ENCODE measurements at regions not wholly inside any gene's neighbourhood (a gene's known extent, or its start where the extent isn't known, plus 50 kb on each side); places are given as distances from the start of the nearest gene placed in this dataset.

DNA sequence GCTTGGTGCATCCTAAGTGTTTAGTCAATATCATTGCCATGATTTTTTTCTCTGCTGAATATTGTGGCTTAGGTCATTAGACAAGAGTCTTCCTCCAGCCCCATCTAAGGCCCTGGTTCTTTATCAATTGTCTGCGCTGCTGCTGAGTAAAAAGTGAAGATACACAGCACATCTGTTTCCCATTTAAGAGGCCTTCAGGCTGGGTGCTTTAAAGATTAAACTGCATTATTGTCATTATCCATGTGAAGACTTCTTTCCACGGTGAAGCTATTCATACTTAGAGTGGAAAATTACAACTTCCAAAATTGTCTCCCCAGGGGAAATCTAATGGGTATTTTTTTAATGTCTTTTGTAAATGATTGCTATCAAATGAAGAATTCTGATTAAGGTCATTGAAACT lies 719.8 kb upstream of the LRRC4C start:
- no peak for DNase-seq (ENCODE audit: low read depth in 2 of 2)

DNA sequence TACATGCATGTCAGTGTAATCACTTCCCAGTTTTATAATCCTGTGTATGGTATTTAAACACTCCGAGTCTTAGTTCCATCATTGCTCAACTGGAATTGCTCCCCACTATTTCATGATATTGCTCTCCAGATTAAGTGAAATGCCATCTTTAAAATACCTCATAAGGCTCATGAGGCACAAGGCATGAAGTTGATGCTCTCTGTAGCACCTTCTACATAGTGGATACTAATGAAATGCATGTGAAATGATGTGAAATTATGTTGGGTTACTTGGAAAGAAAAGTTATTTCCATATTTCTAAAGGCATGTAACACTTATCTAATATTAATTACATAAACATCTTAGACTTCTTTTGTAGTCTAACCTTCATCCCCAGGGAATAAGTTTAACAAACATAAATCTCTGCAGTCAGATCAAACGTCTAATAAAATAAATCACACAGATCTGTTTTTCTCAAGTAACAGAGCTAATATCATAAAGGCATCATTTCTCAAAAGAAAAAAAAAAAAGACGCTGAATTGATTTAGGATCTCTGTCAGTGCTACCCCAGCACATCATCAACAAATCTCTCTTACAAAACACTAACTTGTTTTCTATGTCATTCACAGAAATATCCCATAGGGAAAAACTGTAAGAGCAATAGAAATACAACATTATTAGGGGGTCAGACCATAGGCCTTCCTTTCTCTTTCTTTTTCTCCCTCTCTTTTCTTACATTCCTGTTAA lies 736.0 kb upstream of the LRRC4C start:
- DNase-seq (ENCODE audit: low read depth in 2 of 2) = no peak

DNA sequence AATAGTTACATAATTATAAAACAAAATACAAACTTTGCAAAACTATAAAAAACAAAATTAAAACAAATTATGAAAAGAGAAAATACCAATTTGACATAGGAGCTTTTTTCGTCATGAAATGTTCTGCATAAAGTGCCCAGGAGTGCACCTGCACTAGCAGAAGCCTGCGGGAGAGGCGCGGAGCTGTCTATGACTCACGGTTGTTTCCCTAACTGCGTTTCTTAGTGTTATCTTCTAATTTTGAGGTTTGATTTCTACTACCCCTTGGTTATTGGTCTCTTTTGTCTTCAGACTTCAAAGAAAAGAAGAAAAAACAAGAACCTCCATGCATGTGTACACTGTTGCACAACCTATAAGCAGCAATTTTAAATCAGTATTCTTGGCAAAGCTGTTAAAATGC lies 740.9 kb upstream of the LRRC4C start:
- no peak for DNase-seq (ENCODE audit: low read depth in 2 of 2)

DNA sequence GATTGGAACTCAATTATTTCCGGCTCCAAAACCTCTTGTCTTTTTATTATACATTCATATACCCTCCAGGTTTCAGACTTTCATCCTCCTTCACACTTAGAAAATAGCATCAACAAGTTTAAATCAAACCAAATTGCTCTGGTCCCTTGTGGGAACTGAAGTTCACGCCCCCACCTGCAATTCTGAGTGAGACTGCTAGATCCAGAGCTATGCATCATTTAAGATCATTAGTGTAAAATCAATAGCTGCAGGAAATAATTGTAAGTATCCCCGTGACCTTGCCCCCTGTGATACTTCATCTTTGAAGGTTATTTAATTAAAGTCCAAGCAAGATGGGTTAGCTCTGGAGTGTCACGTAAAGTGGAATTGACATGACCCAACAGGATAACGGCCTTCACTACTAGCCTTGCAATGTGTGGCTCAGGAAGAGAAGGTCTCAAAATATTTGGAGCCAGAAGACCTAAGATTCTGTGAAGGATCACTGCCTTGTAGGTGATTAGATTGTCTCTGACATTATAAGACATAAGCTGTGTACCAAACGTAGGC lies 742.2 kb upstream of the LRRC4C start:
- DNase-seq (ENCODE audit: low read depth in 2 of 2) = no peak

DNA sequence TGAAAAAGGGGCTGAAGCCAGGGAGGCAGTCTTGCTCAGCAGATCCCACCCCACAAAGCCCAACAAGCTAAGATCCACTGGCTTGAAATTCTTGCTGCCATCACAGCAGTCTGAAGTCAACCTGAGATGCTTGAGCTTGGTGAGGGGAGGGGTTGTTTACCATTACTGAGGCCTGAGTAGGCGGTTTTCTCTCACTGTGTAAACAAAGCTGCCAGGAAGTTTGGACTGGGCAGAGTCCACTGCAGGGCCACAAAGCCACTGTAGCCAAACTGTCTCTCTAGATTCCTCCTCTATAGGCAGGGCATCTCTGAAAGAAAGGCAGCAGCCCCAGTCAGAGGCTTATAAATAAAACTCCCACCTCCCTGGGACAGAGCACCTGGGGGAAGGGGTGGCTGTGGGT lies 746.1 kb upstream of the LRRC4C start:
- DNase-seq (ENCODE audit: low read depth in 2 of 2) = no peak

- DNase-seq (ENCODE audit: low read depth in 2 of 2) = no peak
These were observed 766.2 kb upstream of the LRRC4C start for GRCh38 chr11:42225664-42226063.

DNA sequence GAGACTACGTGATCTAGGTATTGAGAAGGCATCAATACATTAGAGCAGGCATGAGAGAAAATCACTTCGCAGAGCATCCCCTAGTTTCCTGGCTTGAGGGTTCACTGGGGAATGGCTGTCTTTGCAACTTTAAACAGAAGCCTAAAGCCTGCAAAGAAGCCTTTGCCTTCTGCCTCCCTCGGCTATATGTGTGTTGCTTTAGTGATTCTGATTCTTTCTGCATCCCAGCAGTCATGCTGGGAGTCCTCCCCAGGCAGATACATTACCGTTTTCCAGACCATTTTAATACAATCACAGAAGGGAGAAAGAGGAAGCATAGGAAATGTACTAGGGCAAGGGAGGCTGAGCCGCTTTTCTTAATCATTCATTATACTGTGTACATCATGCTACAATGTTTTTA lies 773.2 kb upstream of the LRRC4C start:
- no peak for DNase-seq (ENCODE audit: low read depth in 2 of 2)

DNA sequence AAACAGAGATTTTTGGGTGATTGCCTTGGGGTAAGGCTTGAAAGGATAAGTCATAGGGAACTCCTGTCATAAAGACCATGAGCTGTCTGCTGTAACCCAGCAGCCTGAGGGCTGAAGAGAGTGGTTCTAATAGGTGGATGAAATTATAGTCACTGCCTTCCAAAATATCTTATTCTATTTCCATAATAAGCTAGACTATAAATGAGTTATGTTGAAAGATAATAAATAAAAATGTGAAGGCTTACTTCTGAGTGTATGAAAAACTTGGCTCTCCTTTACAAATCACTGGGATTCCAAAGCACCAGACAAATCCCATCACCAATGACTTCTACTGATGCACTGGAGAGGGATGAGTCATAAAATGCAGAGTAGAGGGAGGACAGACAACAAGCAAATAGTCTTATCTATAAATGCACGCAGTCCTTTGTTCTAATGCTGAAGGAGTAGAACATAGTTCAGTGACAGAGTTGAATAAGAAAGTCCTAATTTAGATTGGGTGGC lies 775.0 kb upstream of the LRRC4C start:
- DNase-seq (ENCODE audit: low read depth in 2 of 2) = peak; percentile 62 to 65

GRCh38 chr11:42237701-42238235 lies 778.3 kb upstream of the LRRC4C start:
- DNase-seq (ENCODE audit: low read depth in 2 of 2) = peak; percentile 69 to 76

DNA sequence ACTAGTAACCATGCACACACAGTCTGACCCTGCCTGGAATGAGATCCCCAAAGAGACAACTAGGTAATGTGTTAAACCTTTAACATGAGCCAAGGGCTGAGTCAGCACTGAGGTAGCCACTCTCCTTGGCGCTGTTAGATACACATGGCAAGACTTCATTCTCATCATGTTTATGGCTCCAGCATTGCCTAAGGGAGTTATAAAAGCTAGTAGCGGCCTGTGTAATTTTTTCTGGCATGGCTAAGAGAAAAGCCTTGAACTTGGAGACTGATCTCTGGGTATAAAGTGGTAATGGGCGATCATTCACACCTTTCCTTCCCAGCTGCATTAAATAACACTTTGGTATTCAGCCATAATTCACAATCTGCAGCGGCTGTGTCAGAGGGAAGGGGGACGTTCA lies 779.7 kb upstream of the LRRC4C start:
- peak; percentile 75 to 78 for DNase-seq (ENCODE audit: low read depth in 2 of 2)

DNA sequence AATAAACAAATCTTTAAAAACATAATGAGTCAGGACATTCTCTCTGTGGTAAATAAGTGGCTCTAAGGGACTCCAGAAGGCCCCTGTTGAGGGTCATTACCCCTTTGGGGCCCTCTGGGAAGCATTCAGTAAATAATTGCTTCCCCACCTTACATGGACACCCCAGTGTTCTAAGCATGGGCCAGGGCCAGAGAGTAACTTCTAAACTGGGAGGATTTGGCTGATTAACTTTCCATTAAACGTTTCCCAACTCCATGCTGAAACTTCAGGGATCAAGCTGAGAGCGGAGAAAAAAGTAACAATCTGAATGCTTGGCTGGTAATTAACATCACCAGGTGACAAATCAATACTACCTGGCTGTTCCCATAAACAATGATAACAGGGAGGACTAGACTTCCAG lies 783.9 kb upstream of the LRRC4C start:
- DNase-seq (ENCODE audit: low read depth in 2 of 2) = no peak

DNA sequence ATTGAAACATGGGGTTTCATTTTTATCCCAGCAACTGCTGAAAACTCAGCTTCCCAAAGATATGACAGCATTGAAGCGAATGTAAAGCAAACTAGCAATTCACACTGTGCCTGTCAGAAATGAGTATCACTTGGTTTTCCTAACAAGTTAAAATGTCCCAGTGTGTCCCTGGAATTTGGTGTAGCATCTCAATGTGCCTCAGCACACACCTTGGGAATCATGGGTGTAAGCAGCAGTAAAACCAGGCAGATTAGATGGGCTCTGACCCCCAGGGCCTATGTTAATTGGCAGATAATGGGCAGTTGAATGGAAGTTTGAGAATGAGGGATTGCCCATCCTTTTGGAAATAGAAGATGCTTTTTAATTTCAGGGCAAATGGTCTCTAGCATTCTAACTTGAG lies 784.9 kb upstream of the LRRC4C start:
- DNase-seq (ENCODE audit: low read depth in 2 of 2) = no peak

GRCh38 chr11:42249401-42249800 lies 789.9 kb upstream of the LRRC4C start:
- no peak for DNase-seq (ENCODE audit: low read depth in 2 of 2)

GRCh38 chr11:42249956-42250355 lies 790.5 kb upstream of the LRRC4C start:
- no peak for DNase-seq (ENCODE audit: low read depth in 2 of 2)

GRCh38 chr11:42251984-42252383 lies 792.5 kb upstream of the LRRC4C start:
- DNase-seq (ENCODE audit: low read depth in 2 of 2) = no peak

DNA sequence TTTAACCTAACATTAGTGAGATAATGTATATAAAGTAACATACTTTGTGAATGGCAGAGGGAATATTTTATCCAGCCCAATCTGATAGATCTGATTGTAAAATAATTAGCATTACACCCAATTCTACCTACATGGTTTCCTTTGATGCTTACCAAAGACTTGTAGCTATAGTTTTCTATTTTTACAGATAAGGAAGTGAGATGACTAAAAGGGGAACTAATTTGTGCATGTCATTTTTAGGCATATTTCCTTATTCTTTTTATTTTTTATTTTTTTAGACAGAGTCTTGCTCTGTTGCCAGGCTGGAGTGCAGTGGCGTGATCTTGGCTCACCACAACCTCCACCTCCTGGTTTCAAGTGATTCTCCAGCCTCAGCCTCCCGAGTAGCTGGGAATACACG lies 793.7 kb upstream of the LRRC4C start:
- no peak for DNase-seq (ENCODE audit: low read depth in 2 of 2)

GRCh38 chr11:42255906-42256305 lies 796.5 kb upstream of the LRRC4C start:
- no peak for DNase-seq (ENCODE audit: low read depth in 2 of 2)

DNA sequence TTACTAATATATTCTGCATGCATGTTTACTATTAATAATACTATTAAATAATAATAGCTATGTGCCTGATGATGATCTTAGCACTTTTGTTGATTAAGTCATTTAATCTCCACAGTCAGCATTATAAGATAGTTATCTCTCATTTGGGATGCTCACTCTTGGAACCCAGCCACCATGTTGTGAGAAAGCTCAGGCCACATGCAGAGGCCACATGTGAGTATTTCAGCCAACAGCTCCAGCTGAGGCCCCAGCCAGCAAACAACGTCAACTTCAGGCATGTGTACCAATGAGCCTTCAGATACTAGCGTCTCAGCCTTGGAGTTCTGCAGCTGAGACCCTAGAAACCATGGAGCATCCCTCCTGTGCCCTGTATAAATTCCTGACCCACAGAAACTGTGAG lies 798.1 kb upstream of the LRRC4C start:
- DNase-seq (ENCODE audit: low read depth in 2 of 2) = no peak

GRCh38 chr11:42265072-42265471 lies 805.6 kb upstream of the LRRC4C start:
- DNase-seq (ENCODE audit: low read depth in 2 of 2) = no peak

DNA sequence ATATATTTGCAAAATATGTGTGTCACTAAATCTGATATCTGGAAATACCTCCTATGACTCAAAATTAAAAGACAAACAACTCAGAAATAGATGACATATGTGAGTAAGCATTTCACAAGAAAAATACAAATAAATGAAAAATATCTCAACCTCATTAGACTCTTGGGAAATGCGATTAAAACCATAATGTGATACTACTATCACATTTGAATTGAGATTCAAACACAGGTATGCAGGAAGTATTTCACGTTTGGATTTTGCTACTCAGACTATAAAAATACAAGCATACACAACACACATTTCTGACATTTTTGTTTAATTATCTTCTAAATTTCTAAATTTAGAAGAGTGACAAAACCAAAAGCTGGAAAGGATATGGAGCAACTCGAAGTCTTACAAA lies 811.9 kb upstream of the LRRC4C start:
- no peak for DNase-seq (ENCODE audit: low read depth in 2 of 2)

DNA sequence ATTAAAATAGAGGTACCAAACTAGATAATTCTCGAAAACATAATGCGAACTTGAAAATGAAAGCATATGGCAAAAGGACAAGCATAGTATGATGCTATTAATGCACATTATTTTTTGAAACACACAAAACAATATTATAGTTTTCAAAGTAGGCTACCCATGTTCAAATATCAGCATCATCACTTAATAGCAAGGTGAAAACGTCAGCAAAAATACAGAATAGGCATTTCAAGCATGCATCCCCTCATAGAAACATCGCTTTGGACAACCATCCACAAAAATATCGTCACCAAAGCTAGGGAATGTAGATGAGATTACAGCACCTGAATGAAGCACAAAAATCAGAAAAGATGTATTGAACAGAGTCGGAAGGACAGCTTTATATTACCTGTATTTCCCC lies 814.5 kb upstream of the LRRC4C start:
- DNase-seq (ENCODE audit: low read depth in 2 of 2) = no peak

DNA sequence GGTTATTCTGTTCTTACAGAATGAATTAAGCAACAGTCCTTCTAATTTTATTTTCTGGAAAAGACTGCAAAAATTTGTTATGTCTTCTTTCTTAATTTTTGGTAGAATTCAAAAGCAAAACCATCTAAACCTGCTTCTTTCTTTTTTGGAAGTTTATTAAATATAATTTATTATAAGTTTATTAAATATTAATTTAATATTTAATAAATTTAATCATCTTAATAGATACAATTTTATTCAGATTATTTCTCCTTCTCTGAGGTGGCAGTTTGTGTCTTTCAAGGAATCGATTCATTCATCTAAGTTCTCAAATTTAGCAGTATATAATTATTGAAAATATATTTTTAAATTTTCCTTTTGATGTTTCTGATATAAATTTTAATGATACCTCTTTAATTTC lies 837.5 kb upstream of the LRRC4C start:
- no peak for DNase-seq (ENCODE audit: low read depth in 2 of 2)

GRCh38 chr11:42299780-42300179 lies 840.3 kb upstream of the LRRC4C start:
- no peak for DNase-seq (ENCODE audit: low read depth in 2 of 2)

DNA sequence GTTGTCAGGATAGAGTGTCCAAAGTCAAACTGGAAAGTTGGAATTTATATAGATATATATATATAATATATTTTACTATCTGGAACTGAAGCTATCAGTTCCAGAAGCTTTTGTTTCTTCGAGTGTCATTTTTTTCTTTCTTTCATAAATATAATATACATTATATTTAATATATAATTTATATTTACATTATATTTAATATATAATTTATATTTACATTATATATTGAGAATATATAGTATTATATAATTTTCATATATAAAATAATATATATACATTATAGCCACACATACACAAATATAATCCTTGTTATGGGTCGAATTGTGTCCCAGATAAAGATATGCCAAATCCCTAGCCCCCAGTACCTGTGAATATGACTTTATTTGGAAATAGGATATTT lies 842.3 kb upstream of the LRRC4C start:
- DNase-seq (ENCODE audit: low read depth in 2 of 2) = no peak

All from fibroblast of skin of left biceps (primary cell).